ENCODE measurements at regions not wholly inside any gene's neighbourhood (a gene's known extent, or its start where the extent isn't known, plus 50 kb on each side); places are given as distances from the start of the nearest gene placed in this dataset.

GRCh38 chr21:26225046-26225445, 54.5 kb upstream of the APP start:
- DNase-seq (ENCODE audit: low read depth in 2 of 3, low spot score in 2 of 3): no peak

GRCh38 chr21:26224366-26224765, 53.8 kb upstream of the APP start:
- DNase-seq (ENCODE audit: low read depth in 2 of 3, low spot score in 2 of 3): no peak

Measured in hematopoietic multipotent progenitor cell (in vitro differentiated cells).